AG04449 (cell line): ENCODE measurements at regions not wholly inside any gene's neighbourhood (a gene's known extent, or its start where the extent isn't known, plus 50 kb on each side); places are given as distances from the start of the nearest gene placed in this dataset.

Experiments used
- CTCF ChIA-PET: fragments of 350-600 bp; formaldehyde crosslinking; extraction: SDS; loops from one replicate; lab custom pipeline; 2021; ENCODE audit warnings: antibody characterized with exemption; lab: Yijun Ruan, JAX
- POLR2A ChIA-PET: fragments of 400-600, 350-600 bp; formaldehyde crosslinking; extraction: SDS; loops from one replicate; lab custom pipeline; 2020; ENCODE audit warnings: antibody characterized with exemption, inconsistent platforms; lab: Yijun Ruan, JAX
- DNase-seq: peaks from one replicate; pipeline ENCODE4 v3.0.0-alpha.2; 2010; ENCODE audit warnings: low read depth, low spot score
- H3K4me3 ChIP-seq: 2 replicates; pipeline ENCODE4 v1.5.1; 2011; ENCODE audit warnings: low read depth, mild to moderate bottlenecking, control low read depth, low read length
- TF ChIP-seq, protein P1 (sequence below): IDR thresholded peaks from one replicate; pipeline ENCODE4 v1.5.1; 2011; ENCODE audit warnings: mild to moderate bottlenecking, moderate library complexity, low read length, control low read depth, inconsistent platforms; ENCODE audit not compliant: insufficient read depth; ENCODE audit errors: missing control alignments

DNA sequence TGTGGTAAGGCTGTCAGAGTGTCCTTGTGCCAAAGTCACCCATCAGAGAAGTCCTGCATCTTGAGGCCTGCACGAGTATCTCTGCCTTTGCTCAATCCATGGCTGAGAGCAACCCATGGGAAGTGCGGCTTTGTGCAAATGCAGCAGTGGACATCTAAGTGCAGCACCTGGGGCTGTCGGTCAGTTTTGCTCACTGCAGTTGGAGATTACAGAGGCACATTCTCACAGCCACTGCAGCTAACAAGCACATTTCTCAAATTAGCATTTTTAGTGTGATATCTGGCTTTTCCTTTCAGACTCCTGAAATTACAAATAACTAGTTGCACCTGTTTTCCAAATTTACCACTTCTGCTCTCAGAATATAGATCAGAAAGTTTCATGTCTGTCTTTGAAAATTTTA is 81.5 kb upstream of the DAZL start:
- TF ChIP-seq, protein P1, sequence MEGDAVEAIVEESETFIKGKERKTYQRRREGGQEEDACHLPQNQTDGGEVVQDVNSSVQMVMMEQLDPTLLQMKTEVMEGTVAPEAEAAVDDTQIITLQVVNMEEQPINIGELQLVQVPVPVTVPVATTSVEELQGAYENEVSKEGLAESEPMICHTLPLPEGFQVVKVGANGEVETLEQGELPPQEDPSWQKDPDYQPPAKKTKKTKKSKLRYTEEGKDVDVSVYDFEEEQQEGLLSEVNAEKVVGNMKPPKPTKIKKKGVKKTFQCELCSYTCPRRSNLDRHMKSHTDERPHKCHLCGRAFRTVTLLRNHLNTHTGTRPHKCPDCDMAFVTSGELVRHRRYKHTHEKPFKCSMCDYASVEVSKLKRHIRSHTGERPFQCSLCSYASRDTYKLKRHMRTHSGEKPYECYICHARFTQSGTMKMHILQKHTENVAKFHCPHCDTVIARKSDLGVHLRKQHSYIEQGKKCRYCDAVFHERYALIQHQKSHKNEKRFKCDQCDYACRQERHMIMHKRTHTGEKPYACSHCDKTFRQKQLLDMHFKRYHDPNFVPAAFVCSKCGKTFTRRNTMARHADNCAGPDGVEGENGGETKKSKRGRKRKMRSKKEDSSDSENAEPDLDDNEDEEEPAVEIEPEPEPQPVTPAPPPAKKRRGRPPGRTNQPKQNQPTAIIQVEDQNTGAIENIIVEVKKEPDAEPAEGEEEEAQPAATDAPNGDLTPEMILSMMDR: no peak
- ChIA-PET CTCF (no interaction called here), POLR2A (no interaction called here)
- DNase-seq: no peak
- no peak overlapping the region for H3K4me3 ChIP-seq

DNA sequence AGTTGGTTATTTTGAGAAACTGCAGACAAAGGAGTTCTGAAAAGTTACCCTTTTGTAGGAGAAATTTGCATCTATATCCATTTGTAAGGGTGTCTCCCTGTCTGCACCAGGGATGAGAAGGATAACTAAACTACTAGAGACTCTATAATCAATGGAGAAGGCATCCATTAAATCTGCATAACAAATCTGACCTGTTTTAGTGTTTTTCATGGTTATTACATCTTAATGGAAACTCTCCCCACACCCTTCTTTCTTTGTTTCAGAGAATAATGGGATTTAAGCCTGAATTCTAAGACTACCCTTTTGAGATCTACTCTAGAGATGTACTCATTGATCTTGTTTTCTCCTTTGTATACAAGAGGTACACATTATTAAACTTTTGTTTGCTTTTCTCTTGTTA is 82.0 kb upstream of the DAZL start:
- CTCF ChIA-PET: no interaction called here
- DNase-seq: no peak
- no peak overlapping the region for H3K4me3 ChIP-seq
- TF ChIP-seq, protein P1: no peak
- POLR2A ChIA-PET: no interaction called here

DNA sequence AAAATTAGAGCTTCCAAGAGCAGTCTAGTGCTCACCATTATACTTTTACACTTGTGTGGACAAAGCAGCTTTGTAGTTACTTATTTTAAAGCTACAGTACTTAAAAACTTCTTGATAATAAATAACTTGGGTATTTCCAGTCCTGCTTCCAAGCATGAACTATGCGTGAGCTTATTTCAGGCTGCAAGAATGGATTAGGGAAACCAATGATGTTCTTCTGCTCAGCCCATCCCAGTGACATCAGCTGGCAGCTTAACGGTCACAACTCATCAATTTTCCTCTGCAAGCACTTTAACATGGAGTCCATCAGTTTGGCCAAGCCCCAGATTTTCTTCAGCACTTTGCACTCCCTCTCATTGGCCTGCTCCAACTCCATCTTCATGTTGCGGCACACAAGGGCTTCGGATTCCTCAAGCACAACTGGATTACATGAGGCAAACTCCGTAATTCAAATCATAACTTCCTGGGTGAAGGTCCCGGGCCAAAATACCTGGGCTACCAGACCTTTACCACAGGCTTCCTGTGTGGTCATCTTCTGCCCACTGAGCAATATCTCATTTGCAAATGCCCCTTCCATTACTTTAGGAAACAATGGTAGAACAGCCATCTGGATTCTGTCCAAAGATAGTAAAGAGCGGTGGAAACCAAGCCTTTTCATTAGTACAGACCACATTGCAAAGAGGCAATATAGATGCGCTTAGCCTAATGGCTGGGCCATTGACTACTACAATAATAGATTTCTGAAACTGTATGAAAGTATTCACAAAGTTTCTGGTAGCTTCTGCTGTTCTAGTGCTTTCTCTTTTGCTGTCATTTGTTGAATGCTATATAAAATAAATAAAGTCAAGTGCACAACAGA is 87.5 kb upstream of the DAZL start:
- CTCF ChIA-PET: no interaction called here
- H3K4me3 ChIP-seq: no peak overlapping the region
- TF ChIP-seq, protein P1: no peak
- POLR2A ChIA-PET: no interaction called here
- DNase-seq: no peak

DNA sequence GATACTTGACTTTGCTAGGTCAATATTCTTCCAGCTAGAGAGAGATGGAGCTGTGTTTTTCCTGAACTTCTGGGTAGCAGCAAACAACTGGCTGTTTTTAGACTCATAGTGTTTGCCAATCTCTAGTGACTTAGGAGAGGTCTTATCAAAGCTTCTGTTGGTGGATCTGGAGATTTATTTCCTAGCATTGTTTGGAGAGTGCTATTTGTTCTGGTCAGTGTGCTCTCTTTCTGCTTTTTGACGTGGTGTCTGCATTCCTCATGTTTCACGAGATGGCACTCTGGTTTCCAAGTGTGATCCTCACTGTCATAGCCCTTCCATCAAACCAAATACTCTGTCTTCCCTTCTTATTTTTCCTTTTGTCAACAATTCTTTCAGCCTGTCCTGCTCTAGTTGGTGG is 88.6 kb upstream of the DAZL start:
- DNase-seq: no peak
- no peak overlapping the region for H3K4me3 ChIP-seq
- ChIA-PET POLR2A (no interaction called here), CTCF (no interaction called here)
- TF ChIP-seq, protein P1: no peak

DNA sequence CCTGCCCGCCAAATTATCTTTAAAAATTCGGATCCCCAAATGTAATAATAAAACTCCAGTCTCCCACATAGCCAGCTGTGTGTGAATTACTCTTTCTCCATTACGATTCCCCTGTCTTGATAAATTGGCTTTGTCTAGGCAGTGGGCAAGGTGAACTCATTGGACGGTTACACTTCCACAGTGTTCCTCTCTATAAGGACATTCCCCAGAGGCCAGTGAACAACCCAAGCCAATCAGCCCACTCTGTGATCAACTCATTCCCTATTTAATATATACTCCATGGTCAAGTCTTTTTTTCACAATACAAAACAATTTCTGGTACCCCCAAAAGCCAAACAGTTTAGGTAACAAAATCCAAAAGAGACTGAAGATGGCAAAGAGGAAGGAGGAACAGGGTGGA is 90.5 kb upstream of the DAZL start:
- no peak for DNase-seq
- H3K4me3 ChIP-seq: no peak overlapping the region
- CTCF ChIA-PET: no interaction called here
- TF ChIP-seq, protein P1: no peak
- POLR2A ChIA-PET: no interaction called here

DNA sequence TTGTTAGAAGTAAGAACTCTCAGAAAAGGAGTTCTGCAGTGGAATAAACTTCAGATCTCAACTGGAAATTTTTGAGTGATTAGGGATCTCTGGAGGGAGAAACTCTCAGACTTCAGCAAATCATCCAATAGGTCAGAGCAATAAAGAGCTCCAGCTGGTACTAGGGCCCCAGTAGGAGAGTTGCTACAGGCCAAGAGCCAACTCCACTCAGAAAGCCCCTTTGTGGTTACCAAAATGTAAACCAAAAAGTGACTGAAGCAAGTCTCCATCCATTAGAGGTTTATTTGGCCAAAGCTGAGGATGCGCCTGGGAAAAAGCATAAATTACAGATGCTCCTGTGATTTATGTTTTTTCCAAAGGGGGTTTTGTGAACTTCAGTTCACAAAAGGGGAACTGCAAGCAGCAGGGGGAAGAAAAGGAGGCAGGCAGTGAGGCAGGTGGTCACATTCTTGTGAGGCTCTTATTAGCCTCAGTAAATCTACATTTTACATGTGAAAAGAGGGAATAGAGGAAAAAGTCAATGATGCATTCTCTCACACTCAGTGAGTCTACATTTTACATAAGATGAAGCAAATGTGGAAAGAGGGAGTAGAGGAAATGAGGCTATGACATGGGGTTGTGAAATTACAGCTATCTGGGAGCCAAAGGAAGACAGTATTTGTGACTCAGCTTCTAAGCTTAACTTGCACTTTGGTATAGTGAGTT is 92.4 kb upstream of the DAZL start:
- DNase-seq: no peak
- CTCF ChIA-PET: no interaction called here
- POLR2A ChIA-PET: no interaction called here
- TF ChIP-seq, protein P1: no peak
- H3K4me3 ChIP-seq: no peak overlapping the region
